ENCODE measurements at regions not wholly inside any gene's neighbourhood (a gene's known extent, or its start where the extent isn't known, plus 50 kb on each side); places are given as distances from the start of the nearest gene placed in this dataset.

DNA sequence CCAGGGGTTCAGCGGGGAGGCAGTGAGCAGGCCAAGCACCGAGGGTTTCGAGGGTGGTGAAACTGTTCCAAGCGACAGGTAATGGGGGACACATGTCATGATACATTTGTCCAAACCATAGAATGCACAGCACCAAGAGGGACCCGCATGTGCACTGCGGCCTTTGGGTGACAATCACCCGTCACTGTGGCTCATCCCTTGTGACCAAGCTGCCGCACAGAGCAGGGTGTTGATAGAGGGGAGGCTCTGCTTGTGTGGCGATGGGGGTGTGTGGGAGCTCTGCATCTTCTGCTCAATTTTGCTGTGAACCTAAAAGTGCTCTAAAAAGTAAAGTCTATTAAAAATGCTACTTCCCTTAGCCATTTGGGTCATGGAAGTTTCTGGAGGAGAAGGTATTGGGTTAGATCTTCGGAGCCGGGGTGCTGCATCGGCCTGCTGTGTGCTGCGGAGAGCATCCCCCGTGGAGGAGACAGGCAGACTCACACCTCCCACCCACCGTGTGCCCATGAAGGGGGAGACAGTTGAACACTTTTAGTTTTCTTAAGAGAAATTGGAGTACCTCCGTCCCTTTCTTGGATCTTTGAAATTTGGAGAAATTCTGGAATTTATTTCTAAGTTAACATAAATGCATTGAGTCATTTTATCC lies 280.4 kb upstream of the IRX2 start:
- no peak overlapping the region for H3K4me3 ChIP-seq (ENCODE audit: low read depth, low read length)
- TF ChIP-seq, protein P1, sequence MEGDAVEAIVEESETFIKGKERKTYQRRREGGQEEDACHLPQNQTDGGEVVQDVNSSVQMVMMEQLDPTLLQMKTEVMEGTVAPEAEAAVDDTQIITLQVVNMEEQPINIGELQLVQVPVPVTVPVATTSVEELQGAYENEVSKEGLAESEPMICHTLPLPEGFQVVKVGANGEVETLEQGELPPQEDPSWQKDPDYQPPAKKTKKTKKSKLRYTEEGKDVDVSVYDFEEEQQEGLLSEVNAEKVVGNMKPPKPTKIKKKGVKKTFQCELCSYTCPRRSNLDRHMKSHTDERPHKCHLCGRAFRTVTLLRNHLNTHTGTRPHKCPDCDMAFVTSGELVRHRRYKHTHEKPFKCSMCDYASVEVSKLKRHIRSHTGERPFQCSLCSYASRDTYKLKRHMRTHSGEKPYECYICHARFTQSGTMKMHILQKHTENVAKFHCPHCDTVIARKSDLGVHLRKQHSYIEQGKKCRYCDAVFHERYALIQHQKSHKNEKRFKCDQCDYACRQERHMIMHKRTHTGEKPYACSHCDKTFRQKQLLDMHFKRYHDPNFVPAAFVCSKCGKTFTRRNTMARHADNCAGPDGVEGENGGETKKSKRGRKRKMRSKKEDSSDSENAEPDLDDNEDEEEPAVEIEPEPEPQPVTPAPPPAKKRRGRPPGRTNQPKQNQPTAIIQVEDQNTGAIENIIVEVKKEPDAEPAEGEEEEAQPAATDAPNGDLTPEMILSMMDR (conservative IDR thresholded peaks at IDR 0.05; ENCODE audit: low read depth, low read length), result no peak
- no peak for DNase-seq (ENCODE audit: low read depth)

- no peak for DNase-seq (ENCODE audit: low read depth)
- H3K4me3 ChIP-seq (ENCODE audit: low read depth, low read length), result no peak overlapping the region
- TF ChIP-seq, protein P1 (conservative IDR thresholded peaks at IDR 0.05; ENCODE audit: low read depth, low read length), result no peak
These were observed 279.2 kb upstream of the IRX2 start for GRCh38 chr5:3030511-3031165.

DNA sequence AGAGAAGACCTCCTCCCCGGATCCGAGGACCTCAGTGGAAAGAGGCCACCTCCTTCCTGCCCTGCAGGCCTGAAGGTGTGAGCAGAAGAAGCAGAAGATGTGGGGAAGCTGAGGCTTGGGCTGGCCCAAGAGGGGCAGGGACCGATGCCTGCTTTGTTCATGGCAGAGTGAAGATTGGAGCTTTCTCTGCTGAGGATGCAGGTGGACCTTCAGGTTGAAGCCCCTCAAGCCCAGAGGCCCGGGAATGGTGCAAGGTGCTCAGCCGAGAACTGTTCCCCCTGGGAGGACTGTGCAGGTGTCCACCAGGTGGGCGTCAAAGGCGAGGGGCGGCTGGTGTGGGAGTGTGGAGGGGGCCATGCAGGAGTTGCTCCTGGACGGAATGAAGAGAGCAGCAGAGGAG lies 277.9 kb upstream of the IRX2 start:
- DNase-seq (ENCODE audit: low read depth), result no peak
- H3K4me3 ChIP-seq (ENCODE audit: low read depth, low read length), result no peak overlapping the region
- TF ChIP-seq, protein P1 (conservative IDR thresholded peaks at IDR 0.05; ENCODE audit: low read depth, low read length), result no peak

GRCh38 chr5:3027866-3028635 lies 276.6 kb upstream of the IRX2 start:
- DNase-seq (ENCODE audit: low read depth), result no peak
- no peak overlapping the region for H3K4me3 ChIP-seq (ENCODE audit: low read depth, low read length)

DNA sequence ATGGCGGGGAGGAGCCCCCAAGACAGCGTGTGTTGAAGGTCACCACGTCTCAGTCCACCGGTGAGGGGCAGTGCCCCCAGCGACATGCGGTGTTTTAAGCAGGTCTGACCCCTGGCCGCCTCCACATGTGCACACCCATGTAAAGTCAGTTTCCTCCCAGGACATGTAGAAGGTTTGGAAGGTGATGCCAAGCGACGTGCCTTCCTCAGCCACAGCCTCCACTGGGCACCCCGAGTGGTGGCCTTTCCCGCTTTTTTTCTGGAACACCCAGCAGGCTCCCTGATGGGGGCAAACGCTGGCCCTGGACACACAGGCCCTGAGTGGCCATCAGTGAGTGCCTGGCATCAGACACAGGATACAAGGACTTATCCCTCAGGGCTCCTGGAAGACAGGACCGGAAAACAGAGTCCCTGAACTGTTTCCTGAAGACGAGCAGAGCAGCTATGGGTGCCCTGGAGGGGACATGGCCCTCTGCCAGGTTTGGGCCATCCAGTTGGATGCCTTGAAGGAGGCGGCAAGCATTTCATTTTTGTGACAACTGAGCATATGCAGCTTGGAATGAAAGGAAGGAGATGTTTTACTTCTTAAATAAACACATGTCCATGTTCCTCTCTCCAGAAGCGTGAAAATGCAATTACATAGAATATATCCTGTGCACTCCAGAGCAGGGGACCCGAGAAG lies 275.8 kb upstream of the IRX2 start:
- no peak for DNase-seq (ENCODE audit: low read depth)

More at GRCh38 chr5:3027866-3028635, 276.6 kb upstream of the IRX2 start:
- TF ChIP-seq, protein P1 (conservative IDR thresholded peaks at IDR 0.05; ENCODE audit: low read depth, low read length), result no peak

DNA sequence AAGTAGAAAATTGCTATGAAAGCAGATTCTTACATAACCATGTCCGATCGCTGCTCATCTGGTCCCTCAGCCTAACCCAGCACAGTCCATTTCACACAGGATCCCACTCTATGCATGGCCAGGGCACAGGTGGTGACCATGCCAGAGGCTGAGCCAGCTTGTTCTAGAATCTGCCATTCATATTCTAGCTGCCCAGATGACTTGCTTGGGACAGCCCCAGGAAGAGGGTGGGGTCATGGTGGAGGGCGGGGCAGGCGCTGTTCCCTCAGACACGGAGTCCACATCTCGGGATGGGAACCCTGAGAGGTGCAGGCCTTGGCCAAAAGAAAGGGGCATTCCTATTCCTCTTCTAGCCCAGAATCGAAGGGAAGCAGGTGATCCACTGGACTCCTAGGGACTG lies 275.2 kb upstream of the IRX2 start:
- TF ChIP-seq, protein P1 (conservative IDR thresholded peaks at IDR 0.05; ENCODE audit: low read depth, low read length), result no peak
- H3K4me3 ChIP-seq (ENCODE audit: low read depth, low read length), result no peak overlapping the region
- no peak for DNase-seq (ENCODE audit: low read depth)

More for the DNA sequence above, 275.8 kb upstream of the IRX2 start:
- no peak overlapping the region for H3K4me3 ChIP-seq (ENCODE audit: low read depth, low read length)
- TF ChIP-seq, protein P1 (conservative IDR thresholded peaks at IDR 0.05; ENCODE audit: low read depth, low read length), result no peak
